ENCODE measurements at regions not wholly inside any gene's neighbourhood (a gene's known extent, or its start where the extent isn't known, plus 50 kb on each side); places are given as distances from the start of the nearest gene placed in this dataset.

DNA sequence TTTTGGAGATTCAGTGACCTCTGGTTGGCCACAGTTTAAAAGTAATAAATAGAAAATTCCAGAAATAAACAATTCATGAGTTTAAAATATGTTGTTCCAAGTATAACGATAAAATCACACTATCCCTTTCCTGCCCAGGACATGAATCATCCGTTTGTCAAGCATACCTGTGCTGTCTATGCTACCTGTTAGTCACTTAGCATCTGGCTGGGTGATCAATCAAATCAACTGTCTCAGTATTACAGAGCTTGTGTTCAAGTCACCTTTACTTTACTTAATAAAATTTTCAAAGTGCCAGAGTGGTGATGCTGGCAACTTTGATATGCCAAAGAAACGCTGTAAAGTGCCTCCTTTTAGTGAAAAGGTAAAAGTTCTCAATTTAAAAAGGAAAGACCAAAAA lies 979.5 kb upstream of the NDST4 start:
- H3K9ac ChIP-seq = no peak overlapping the region
- H3K9me3 ChIP-seq = no peaks in the 10 kb centered on the region
- no peak overlapping the region for H3K27ac ChIP-seq (ENCODE audit: low read depth in 2 of 2, low read length in 1 of 2)
- no peaks in the 10 kb centered on the region for H3K9me2 ChIP-seq
- H3K4me1 ChIP-seq (ENCODE audit: control insufficient read depth in 1 of 2, insufficient read depth in 2 of 2, low read depth in 1 of 2, low read length in 1 of 2) = no peaks in the 10 kb centered on the region
- H2AFZ ChIP-seq (ENCODE audit: low read depth) = no peak overlapping the region
- no peaks in the 10 kb centered on the region for H3F3A ChIP-seq (replicated peaks; ENCODE audit: insufficient read depth)
- DNase-seq = no peak
- no peak overlapping the region for H3K4me3 ChIP-seq (ENCODE audit: low read depth in 2 of 2, low read length in 1 of 2)
- 33% methylated on average over 3 of the region's 3 CpGs for whole genome bisulfite sequencing (ENCODE audit: low lambda C conversion rate)
- no peaks in the 10 kb centered on the region for H3K36me3 ChIP-seq (replicated peaks in 1 of 2; ENCODE audit: control insufficient read depth in 1 of 2, insufficient read depth in 2 of 2, low read length in 1 of 2)
- H3K79me2 ChIP-seq (ENCODE audit: insufficient read depth) = no peaks in the 10 kb centered on the region
- CTCF ChIA-PET = no interaction called here
- POLR2A ChIA-PET = no interaction called here
- H4K20me1 ChIP-seq (ENCODE audit: insufficient read depth) = no peaks in the 10 kb centered on the region
- H3K27me3 ChIP-seq (ENCODE audit: insufficient read depth) = no peaks in the 10 kb centered on the region
- TF ChIP-seq, protein P1, sequence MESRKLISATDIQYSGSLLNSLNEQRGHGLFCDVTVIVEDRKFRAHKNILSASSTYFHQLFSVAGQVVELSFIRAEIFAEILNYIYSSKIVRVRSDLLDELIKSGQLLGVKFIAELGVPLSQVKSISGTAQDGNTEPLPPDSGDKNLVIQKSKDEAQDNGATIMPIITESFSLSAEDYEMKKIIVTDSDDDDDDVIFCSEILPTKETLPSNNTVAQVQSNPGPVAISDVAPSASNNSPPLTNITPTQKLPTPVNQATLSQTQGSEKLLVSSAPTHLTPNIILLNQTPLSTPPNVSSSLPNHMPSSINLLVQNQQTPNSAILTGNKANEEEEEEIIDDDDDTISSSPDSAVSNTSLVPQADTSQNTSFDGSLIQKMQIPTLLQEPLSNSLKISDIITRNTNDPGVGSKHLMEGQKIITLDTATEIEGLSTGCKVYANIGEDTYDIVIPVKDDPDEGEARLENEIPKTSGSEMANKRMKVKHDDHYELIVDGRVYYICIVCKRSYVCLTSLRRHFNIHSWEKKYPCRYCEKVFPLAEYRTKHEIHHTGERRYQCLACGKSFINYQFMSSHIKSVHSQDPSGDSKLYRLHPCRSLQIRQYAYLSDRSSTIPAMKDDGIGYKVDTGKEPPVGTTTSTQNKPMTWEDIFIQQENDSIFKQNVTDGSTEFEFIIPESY (IDR thresholded peaks at IDR 0.05; ENCODE audit: borderline replicate concordance, low read depth) = no peak
- TF ChIP-seq MXI1 (IDR thresholded peaks at IDR 0.05; ENCODE audit: low read depth, low read length) = no peak
- TF ChIP-seq SIN3A (IDR thresholded peaks at IDR 0.05; ENCODE audit: borderline replicate concordance, low read depth, low read length) = no peak
- TF ChIP-seq REST (IDR thresholded peaks at IDR 0.05; ENCODE audit: low read depth, low read length) = no peak
- no peak for TF ChIP-seq TEAD4 (IDR thresholded peaks at IDR 0.05; ENCODE audit: borderline replicate concordance, insufficient read depth)
- no peak for TF ChIP-seq POLR2AphosphoS5 (IDR thresholded peaks at IDR 0.05; ENCODE audit: low read depth, low read length)
- no peak for TF ChIP-seq RCOR1 (IDR thresholded peaks at IDR 0.05; ENCODE audit: low read length)
- no peak for TF ChIP-seq CTCF (IDR thresholded peaks at IDR 0.05)
- no peak for TF ChIP-seq TCF12 (IDR thresholded peaks at IDR 0.05)
- no peak for TF ChIP-seq CHD2 (IDR thresholded peaks at IDR 0.05; ENCODE audit: low read length, partially characterized antibody)
- no peak for TF ChIP-seq FOXJ3 (CRISPR knock-in tag; IDR thresholded peaks at IDR 0.05)
- no peak for TF ChIP-seq RAD21 (IDR thresholded peaks at IDR 0.05; ENCODE audit: low read length)
- TF ChIP-seq, protein P2, sequence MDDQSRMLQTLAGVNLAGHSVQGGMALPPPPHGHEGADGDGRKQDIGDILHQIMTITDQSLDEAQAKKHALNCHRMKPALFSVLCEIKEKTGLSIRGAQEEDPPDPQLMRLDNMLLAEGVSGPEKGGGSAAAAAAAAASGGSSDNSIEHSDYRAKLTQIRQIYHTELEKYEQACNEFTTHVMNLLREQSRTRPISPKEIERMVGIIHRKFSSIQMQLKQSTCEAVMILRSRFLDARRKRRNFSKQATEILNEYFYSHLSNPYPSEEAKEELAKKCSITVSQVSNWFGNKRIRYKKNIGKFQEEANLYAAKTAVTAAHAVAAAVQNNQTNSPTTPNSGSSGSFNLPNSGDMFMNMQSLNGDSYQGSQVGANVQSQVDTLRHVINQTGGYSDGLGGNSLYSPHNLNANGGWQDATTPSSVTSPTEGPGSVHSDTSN (IDR thresholded peaks at IDR 0.05) = no peak
- no peak for TF ChIP-seq USF1 (IDR thresholded peaks at IDR 0.05; ENCODE audit: borderline replicate concordance, low read depth)
- TF ChIP-seq MEF2A (IDR thresholded peaks at IDR 0.05; ENCODE audit: borderline replicate concordance, low read depth) = no peak
- no peak for TF ChIP-seq NFIC (IDR thresholded peaks at IDR 0.05; ENCODE audit: borderline replicate concordance)
- TF ChIP-seq EZH2phosphoT487 (IDR thresholded peaks at IDR 0.05; ENCODE audit: borderline replicate concordance, low read depth) = no peak
- no peak overlapping the region for H3K4me2 ChIP-seq
